Fibroblast of villous mesenchyme (primary cell): ENCODE measurements at regions not wholly inside any gene's neighbourhood (a gene's known extent, or its start where the extent isn't known, plus 50 kb on each side); places are given as distances from the start of the nearest gene placed in this dataset.

ENCODE experiments used
- DNase-seq: peaks from one replicate; pipeline ENCODE4 v3.0.0-alpha.2; 2010; ENCODE audit warnings: low read depth
- H3K4me3 ChIP-seq: 2 replicates; pipeline ENCODE4 v1.5.1; 2011; ENCODE audit warnings: low read depth, mild to moderate bottlenecking, low read length
- CTCF ChIP-seq: IDR thresholded peaks from 2 replicates; pipeline ENCODE4 v1.5.1; 2012; ENCODE audit warnings: low read depth, mild to moderate bottlenecking, low read length; ENCODE audit not compliant: insufficient read depth

DNA sequence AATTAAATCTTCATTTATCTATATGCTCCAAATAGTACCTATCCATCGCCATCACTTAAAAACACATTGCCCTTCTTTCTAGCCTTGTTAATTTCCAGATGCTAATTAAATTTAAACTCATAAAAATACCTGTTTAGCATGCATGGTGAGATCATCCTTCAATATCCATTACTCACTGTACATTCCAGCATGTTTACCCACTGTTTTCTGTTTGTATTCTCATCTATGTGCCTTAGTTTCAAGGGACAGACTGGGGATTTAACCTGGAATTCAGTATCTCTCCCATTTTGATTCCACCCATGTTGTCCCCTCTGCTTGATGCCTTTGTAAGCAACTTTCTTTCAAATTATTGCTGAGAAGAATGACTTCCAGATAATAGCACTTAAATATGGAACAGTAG lies 208.0 kb downstream of the SPTSSA start:
- no peak for DNase-seq
- no peak for TF ChIP-seq CTCF
- H3K4me3 ChIP-seq = no peak overlapping the region

DNA sequence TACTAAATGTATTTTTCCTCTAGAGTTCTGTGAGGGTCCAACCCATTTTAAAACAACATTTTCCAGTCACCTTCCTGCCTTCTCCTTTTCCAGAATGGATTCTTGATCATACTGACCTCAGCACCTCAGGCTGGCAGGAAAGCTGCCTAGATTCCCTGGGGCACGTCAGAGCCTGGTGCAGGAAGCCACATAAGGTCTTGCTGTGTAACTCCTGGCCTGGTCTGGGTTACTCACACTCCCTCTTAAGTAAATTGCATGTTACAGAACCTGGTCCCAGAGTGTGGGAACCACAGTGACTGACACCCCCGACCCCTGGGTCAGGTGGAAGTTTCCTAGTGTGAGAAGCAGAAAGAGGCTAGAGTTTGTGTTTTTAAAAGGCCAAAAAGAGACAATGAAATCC lies 209.8 kb downstream of the SPTSSA start:
- no peak overlapping the region for H3K4me3 ChIP-seq
- no peak for DNase-seq
- no peak for TF ChIP-seq CTCF

GRCh38 chr14:34251662-34252061 lies 210.4 kb downstream of the SPTSSA start:
- TF ChIP-seq CTCF = no peak
- H3K4me3 ChIP-seq = no peak overlapping the region
- DNase-seq = no peak

DNA sequence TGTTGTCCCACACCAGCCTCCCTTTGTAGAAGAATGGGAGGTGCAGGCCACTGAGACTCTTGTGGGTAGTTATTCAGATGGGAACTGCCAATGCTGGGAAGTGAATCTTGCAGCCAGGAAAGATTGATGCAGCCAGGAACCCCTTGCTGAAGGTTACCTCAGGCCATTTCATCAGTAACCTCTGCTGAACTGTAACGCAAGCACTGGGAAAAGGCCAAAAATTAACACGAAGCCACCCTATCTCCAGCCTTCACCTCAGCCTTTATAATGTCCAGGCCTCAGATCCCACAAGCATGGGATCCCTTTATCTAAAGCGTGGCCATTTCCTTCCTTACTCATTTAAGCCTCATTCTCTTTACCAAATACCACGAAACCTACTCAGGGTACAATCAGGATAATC lies 211.1 kb downstream of the SPTSSA start:
- no peak for TF ChIP-seq CTCF
- no peak overlapping the region for H3K4me3 ChIP-seq
- DNase-seq = no peak

DNA sequence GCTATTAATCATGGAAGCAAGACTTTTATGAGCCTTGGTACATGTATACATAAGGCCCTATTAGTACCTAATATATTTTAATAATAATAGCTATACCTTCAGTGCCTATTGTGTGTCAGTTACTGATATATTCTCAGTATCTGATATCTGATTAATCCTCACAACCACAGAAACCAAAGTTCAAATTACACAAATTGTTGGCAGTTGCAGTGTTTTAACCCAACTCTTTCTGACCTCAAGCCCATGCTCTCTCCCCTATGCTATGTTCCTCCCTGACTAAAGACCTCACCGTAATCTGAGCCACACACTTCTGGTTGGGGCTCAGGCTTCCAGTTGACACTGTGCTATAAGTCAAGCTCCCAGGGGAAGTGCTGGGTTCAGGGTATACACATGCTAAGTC lies 214.4 kb downstream of the SPTSSA start:
- no peak for DNase-seq

DNA sequence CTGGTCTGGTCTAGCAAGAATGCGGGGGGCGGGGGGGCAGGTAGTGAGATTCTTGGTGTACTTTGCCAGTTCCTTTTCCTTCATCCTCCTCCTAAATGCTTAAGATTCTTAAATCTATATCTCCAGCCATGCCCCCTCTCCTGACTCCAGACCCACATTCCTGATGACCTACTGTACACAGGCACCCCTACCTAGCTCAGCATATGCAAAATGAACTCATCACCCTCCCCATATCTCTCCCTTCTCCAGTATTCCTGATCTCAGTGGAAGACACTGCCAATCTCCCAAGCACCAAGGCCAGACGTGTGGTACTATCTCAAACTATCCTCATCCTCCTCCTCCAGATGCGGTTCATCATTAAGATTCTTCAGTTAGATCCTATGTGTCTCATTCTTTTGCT lies 215.8 kb downstream of the SPTSSA start:
- no peak for TF ChIP-seq CTCF
- H3K4me3 ChIP-seq = no peak overlapping the region
- no peak for DNase-seq

More for the DNA sequence above, 214.4 kb downstream of the SPTSSA start:
- H3K4me3 ChIP-seq = no peak overlapping the region
- TF ChIP-seq CTCF = no peak

DNA sequence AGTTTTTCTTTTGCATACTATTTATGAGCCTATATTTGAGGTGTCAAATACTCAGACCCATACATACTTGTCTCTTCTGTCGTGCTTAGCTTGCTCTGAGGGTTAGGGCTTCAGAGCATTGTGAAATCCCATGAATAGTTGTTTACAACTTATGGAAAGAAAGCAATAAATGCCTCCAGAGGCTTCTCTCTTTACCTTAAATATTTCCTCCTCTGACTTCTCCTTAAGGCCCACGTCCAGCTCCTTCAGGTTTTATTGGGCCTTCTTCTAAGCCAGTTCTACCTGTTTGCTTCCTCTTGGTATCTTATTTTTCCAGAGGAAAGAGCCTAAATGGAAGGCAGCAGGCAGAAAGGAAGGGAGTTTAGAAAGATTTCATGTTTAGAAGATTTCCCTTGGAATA lies 218.6 kb downstream of the SPTSSA start:
- DNase-seq = no peak
- TF ChIP-seq CTCF = no peak
- no peak overlapping the region for H3K4me3 ChIP-seq
